SU-DHL-6 (cell line): ENCODE measurements at regions not wholly inside any gene's neighbourhood (a gene's known extent, or its start where the extent isn't known, plus 50 kb on each side); places are given as distances from the start of the nearest gene placed in this dataset.

Experiments used
- EZH2phosphoT487 ChIP-seq: fragments of 200-600 bp; sonication (generic), shearing (Covaris generic); conservative IDR thresholded peaks from 2 replicates; pipeline ENCODE4 v1.6.1; 2018; ENCODE audit warnings: mild to moderate bottlenecking, antibody characterized with exemption, low read length, moderate library complexity, mixed read lengths
- TF ChIP-seq, protein P1 (sequence below): fragments of 200-600 bp; sonication (generic); IDR thresholded peaks from one replicate; pipeline ENCODE4 v1.5.1; 2017; ENCODE audit warnings: antibody characterized with exemption, mild to moderate bottlenecking, low read length, moderate library complexity; ENCODE audit not compliant: insufficient read depth, poor library complexity, severe bottlenecking

DNA sequence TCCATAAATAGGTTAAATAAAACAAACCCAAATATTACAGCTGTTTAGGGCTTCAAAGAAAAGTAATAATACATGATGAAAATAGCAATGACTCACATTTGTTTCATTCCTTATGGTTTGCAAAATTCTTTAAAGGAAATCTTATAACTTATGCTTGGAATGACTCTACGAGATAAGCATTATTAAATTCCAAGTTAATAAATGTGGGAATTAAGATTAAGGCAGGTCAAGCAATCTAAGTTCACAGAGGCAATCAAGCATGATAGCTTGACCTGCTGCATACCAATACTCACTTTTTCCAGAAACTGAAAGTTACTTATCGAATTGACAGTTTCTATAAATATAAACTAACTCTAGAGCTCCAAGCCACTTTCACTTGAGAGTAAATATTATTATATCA is 1002.9 kb upstream of the SEL1L start:
- TF ChIP-seq EZH2phosphoT487 = no peak
- TF ChIP-seq, protein P1, sequence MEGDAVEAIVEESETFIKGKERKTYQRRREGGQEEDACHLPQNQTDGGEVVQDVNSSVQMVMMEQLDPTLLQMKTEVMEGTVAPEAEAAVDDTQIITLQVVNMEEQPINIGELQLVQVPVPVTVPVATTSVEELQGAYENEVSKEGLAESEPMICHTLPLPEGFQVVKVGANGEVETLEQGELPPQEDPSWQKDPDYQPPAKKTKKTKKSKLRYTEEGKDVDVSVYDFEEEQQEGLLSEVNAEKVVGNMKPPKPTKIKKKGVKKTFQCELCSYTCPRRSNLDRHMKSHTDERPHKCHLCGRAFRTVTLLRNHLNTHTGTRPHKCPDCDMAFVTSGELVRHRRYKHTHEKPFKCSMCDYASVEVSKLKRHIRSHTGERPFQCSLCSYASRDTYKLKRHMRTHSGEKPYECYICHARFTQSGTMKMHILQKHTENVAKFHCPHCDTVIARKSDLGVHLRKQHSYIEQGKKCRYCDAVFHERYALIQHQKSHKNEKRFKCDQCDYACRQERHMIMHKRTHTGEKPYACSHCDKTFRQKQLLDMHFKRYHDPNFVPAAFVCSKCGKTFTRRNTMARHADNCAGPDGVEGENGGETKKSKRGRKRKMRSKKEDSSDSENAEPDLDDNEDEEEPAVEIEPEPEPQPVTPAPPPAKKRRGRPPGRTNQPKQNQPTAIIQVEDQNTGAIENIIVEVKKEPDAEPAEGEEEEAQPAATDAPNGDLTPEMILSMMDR = no peak
